GM12878 (cell line): ENCODE measurements at regions not wholly inside any gene's neighbourhood (a gene's known extent, or its start where the extent isn't known, plus 50 kb on each side); places are given as distances from the start of the nearest gene placed in this dataset.

Source experiments
- ATAC-seq: fragments of 200-7000 bp; cut with Tn5 transposase; 3 replicates; pipeline ENCODE4 v1.9.1; 2020; ENCODE audit warnings: mild to moderate bottlenecking, moderate library complexity
- BruUV-seq: library from RNA; stranded (reverse); fragments of 400-500 nt; replicated peaks from 2 replicates; lab custom pipeline; 2021; lab: Mats Ljungman, UMichigan
- CTCF ChIA-PET: fragments of 300-600 bp; sonication (Branson Sonifier 250); formaldehyde crosslinking; extraction: SDS; loops from one replicate; lab custom pipeline; 2021; ENCODE audit warnings: inconsistent platforms; lab: Yijun Ruan, JAX
- POLR2A ChIA-PET: fragments of 350-600 bp; formaldehyde crosslinking; extraction: SDS; loops from one replicate; lab custom pipeline; 2021; ENCODE audit warnings: inconsistent platforms; lab: Charles Lee
- RAD21 ChIA-PET: fragments of 300-600 bp; sonication (Branson Sonifier 250); formaldehyde crosslinking; loops from one replicate; lab custom pipeline; 2023; ENCODE audit warnings: antibody characterized with exemption; ENCODE audit not compliant: unreplicated experiment; lab: Charles Lee
- SMC1A ChIA-PET: fragments of 300-600 bp; sonication (Branson Sonifier 250); formaldehyde crosslinking; loops from one replicate; lab custom pipeline; 2023; ENCODE audit not compliant: unreplicated experiment, uncharacterized antibody; lab: Charles Lee
- DNase-seq: peaks from one replicate; pipeline ENCODE4 v3.0.0-alpha.2; 2011; ENCODE audit warnings: low read depth, low spot score
- FAIRE-seq: peaks from 3 replicates; lab custom pipeline; 2011; peaks lifted over from hg19 to GRCh38; lab: Jason Lieb, UNC
- H2AFZ ChIP-seq: 2 replicates; pipeline ENCODE4 v1.6.0; 2011; ENCODE audit warnings: low read depth, low read length, control low read depth; ENCODE audit not compliant: control insufficient read depth
- H3K27ac ChIP-seq: 2 replicates; pipeline ENCODE4 v1.5.1; 2011; ENCODE audit warnings: control low read depth; ENCODE audit not compliant: control insufficient read depth, insufficient read depth
- H3K27me3 ChIP-seq, 2 experiments: replicated peaks in 1 of 2; 2 replicates each; pipeline versions ENCODE4 v1.6.0 to v1.6.1; 2011; ENCODE audit warnings: low read length in 1 of 2; ENCODE audit not compliant: control insufficient read depth in 2 of 2, insufficient read depth in 2 of 2
- H3K36me3 ChIP-seq, 2 experiments: 2 replicates each; pipeline ENCODE4 v1.5.1; 2011; ENCODE audit warnings: low read length in 1 of 2; ENCODE audit not compliant: control insufficient read depth in 2 of 2, insufficient read depth in 2 of 2
- H3K4me1 ChIP-seq: 2 replicates; pipeline ENCODE4 v1.6.1; 2011; ENCODE audit warnings: mild to moderate bottlenecking, low read length, moderate library complexity, mixed read lengths; ENCODE audit not compliant: control insufficient read depth, insufficient read depth
- H3K4me2 ChIP-seq: 2 replicates; pipeline ENCODE4 v1.6.0; 2011; ENCODE audit warnings: control low read depth; ENCODE audit not compliant: control insufficient read depth, insufficient read depth
- H3K4me3 ChIP-seq: fragments of 200-600 bp; sonication (generic); 2 replicates; pipeline ENCODE4 v1.5.1; 2016
- H3K79me2 ChIP-seq: 2 replicates; pipeline ENCODE4 v1.6.0; 2011; ENCODE audit warnings: low read length; ENCODE audit not compliant: control insufficient read depth, insufficient read depth
- H3K9ac ChIP-seq: 2 replicates; pipeline ENCODE4 v1.8.0; 2011; ENCODE audit warnings: low read length, control low read depth, mixed read lengths; ENCODE audit not compliant: control insufficient read depth, insufficient read depth
- H3K9me3 ChIP-seq: replicated peaks from 3 replicates; pipeline ENCODE4 v1.5.1; 2011; ENCODE audit warnings: mild to moderate bottlenecking, low read length; ENCODE audit not compliant: control insufficient read depth, insufficient read depth
- H4K20me1 ChIP-seq: 2 replicates; pipeline ENCODE4 v1.6.0; 2011; ENCODE audit not compliant: control insufficient read depth, insufficient read depth
- DPF2 ChIP-seq: fragments of 450-650 bp; IDR thresholded peaks from 2 replicates; pipeline ENCODE4 v1.6.1; 2017; ENCODE audit warnings: mild to moderate bottlenecking
- HCFC1 ChIP-seq: fragments of 150-350 bp; IDR thresholded peaks from 2 replicates; pipeline ENCODE4 v1.6.1; 2014; ENCODE audit warnings: low read length
- JUND ChIP-seq: IDR thresholded peaks from 2 replicates; pipeline ENCODE4 v1.6.1; 2012; ENCODE audit warnings: low read depth, mild to moderate bottlenecking, low read length, improper control_type of control experiment, moderate library complexity
- KDM1A ChIP-seq: fragments of 200-600 bp; sonication (generic); IDR thresholded peaks from 2 replicates; pipeline ENCODE4 v1.6.1; 2016; ENCODE audit warnings: borderline replicate concordance
- RAD21 ChIP-seq: IDR thresholded peaks from 2 replicates; pipeline ENCODE4 v1.6.1; 2011; ENCODE audit warnings: mild to moderate bottlenecking, low read depth, low read length, moderate library complexity; ENCODE audit not compliant: insufficient read depth
- SMAD1 ChIP-seq: fragments of 450-650 bp; IDR thresholded peaks from 2 replicates; pipeline ENCODE4 v1.6.1; 2018; ENCODE audit warnings: mild to moderate bottlenecking, low read depth; ENCODE audit not compliant: partially characterized antibody
- SMARCA5 ChIP-seq: fragments of 450-650 bp; IDR thresholded peaks from 2 replicates; pipeline ENCODE4 v1.6.1; 2017; ENCODE audit warnings: mild to moderate bottlenecking
- ZNF592 ChIP-seq: fragments of 450-650 bp; IDR thresholded peaks from 2 replicates; pipeline ENCODE4 v1.6.1; 2017; ENCODE audit warnings: mild to moderate bottlenecking, moderate library complexity
- ZNF622 ChIP-seq: fragments of 450-650 bp; IDR thresholded peaks from 2 replicates; pipeline ENCODE4 v1.6.1; 2017; ENCODE audit warnings: mild to moderate bottlenecking, inconsistent platforms
- ZZZ3 ChIP-seq: IDR thresholded peaks from 2 replicates; pipeline ENCODE4 v1.6.1; 2011; ENCODE audit warnings: low read depth; ENCODE audit not compliant: control insufficient read depth, insufficient read length
- WGBS: methylation state at CpG from one replicate; pipeline ENCODE4 v1.1.6; 2016; ENCODE audit warnings: low lambda C conversion rate; ENCODE audit not compliant: insufficient replicate concordance, insufficient coverage; ENCODE audit errors: missing lambda C conversion rate; 5-methylcytosine and 5-hydroxymethylcytosine counted together
- in situ Hi-C: fragments of 300-500 bp; cut with MboI; formaldehyde crosslinking; loops from 9 replicates; pipeline ENCODE4 v1.14.3; 2018; ENCODE audit warnings: mixed read lengths
- intact Hi-C: fragments of 100-400 bp; cut with micrococcal nuclease; formaldehyde crosslinking; loops from one replicate; pipeline ENCODE4 v1.14.2; 2022; ENCODE audit not compliant: unreplicated experiment

GRCh38 chr13:91199866-91200265 is 147.6 kb upstream of the MIR17HG start:
- POLR2A ChIA-PET = no interaction called here
- H3K27me3 ChIP-seq = no peaks in the 10 kb centered on the region
- no peak overlapping the region for H3K4me3 ChIP-seq
- H2AFZ ChIP-seq = no peak overlapping the region
- no peaks in the 10 kb centered on the region for H3K79me2 ChIP-seq
- H3K9ac ChIP-seq = no peak overlapping the region
- no peak for DNase-seq
- intact Hi-C loops = no loop called here
- H3K4me2 ChIP-seq = no peak overlapping the region
- SMC1A ChIA-PET = no interaction called here
- BruUV-seq = no TSS peak
- no peak for FAIRE-seq
- ATAC-seq = no peak
- H3K36me3 ChIP-seq = no peaks in the 10 kb centered on the region
- RAD21 ChIA-PET = no interaction called here
- in situ Hi-C loops = no loop called here
- whole genome bisulfite sequencing = 0% methylated on average over 1 of the region's 1 CpG
- H4K20me1 ChIP-seq = no peaks in the 10 kb centered on the region
- no peaks in the 10 kb centered on the region for H3K4me1 ChIP-seq
- no peak for TF ChIP-seq SMARCA5
- TF ChIP-seq ZNF592 = no peak
- no peak for TF ChIP-seq ZZZ3
- no peak for TF ChIP-seq RAD21
- TF ChIP-seq ZNF622 = no peak
- TF ChIP-seq HCFC1 = no peak
- TF ChIP-seq DPF2 = no peak
- no peak for TF ChIP-seq JUND
- no peak for TF ChIP-seq SMAD1
- TF ChIP-seq KDM1A = no peak
- no peaks in the 10 kb centered on the region for H3K9me3 ChIP-seq
- CTCF ChIA-PET = no interaction called here
- H3K27ac ChIP-seq = no peak overlapping the region
